ENCODE measurements at regions not wholly inside any gene's neighbourhood (a gene's known extent, or its start where the extent isn't known, plus 50 kb on each side); places are given as distances from the start of the nearest gene placed in this dataset.
A peak's percentile ranks its signal among the peaks of the same experiment; 100 is the strongest.
"Not testable (repeated sequence)": the region's sequence is repeated elsewhere in the genome, so short reads cannot be mapped to it uniquely, and the experiment has no call there.

DNA sequence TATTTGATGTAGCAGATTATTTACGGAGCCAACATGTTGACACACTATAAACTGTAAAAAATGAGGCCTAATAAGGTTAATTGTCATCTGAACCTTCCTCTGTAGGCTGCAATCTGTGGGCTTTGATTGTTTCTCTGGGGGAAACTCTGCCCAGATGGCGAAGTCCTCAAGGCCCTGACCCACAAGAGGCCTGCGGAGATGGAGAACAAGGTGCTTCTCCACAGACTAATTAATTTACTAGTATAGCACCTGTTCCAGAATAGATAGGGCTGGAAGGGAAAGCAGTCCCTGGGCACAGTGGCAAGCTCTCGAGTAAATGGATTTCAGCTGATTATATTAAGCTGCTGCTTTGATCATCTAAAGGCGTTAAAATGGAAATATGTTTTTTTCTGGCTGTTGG is 338.8 kb upstream of the DNAJC19 start:
- no peaks in the 10 kb centered on the region for H3K36me3 ChIP-seq (ENCODE audit: control insufficient read depth, insufficient read depth, low read length)
- no peaks in the 10 kb centered on the region for H3K27me3 ChIP-seq (ENCODE audit: control insufficient read depth, insufficient read depth, low read length)
- no peak overlapping the region for H3K4me3 ChIP-seq (ENCODE audit: low read depth, low read length)
- FAIRE-seq, result no peak
- no peak for DNase-seq (ENCODE audit: low read depth)
- TF ChIP-seq, protein P1, sequence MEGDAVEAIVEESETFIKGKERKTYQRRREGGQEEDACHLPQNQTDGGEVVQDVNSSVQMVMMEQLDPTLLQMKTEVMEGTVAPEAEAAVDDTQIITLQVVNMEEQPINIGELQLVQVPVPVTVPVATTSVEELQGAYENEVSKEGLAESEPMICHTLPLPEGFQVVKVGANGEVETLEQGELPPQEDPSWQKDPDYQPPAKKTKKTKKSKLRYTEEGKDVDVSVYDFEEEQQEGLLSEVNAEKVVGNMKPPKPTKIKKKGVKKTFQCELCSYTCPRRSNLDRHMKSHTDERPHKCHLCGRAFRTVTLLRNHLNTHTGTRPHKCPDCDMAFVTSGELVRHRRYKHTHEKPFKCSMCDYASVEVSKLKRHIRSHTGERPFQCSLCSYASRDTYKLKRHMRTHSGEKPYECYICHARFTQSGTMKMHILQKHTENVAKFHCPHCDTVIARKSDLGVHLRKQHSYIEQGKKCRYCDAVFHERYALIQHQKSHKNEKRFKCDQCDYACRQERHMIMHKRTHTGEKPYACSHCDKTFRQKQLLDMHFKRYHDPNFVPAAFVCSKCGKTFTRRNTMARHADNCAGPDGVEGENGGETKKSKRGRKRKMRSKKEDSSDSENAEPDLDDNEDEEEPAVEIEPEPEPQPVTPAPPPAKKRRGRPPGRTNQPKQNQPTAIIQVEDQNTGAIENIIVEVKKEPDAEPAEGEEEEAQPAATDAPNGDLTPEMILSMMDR (IDR thresholded peaks at IDR 0.05; ENCODE audit: insufficient read depth, low read length, severe bottlenecking), result no peak

DNA sequence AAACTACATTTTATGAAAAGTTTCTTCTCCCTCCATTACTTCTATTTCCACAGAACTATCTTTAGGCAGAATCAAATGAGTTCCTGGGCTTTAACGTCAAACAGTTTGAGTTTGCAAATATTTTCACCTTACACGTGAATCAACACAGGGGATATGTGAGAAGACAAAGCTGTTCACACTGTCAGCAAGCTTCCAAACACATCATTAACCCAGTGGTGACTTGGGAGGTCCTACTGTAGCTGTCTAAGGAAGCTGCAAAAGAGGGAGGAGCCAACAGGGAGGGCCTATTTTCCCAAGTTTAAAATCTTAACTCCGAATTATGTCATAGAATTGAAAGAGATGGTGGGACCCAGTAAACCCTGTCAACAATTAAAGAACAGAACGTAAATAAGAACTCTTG is 337.8 kb upstream of the DNAJC19 start:
- TF ChIP-seq, protein P1 (IDR thresholded peaks at IDR 0.05; ENCODE audit: insufficient read depth, low read length, severe bottlenecking), result no peak
- no peak for FAIRE-seq
- H3K4me3 ChIP-seq (ENCODE audit: low read depth, low read length), result no peak overlapping the region
- H3K27me3 ChIP-seq (ENCODE audit: control insufficient read depth, insufficient read depth, low read length), result no peaks in the 10 kb centered on the region
- no peaks in the 10 kb centered on the region for H3K36me3 ChIP-seq (ENCODE audit: control insufficient read depth, insufficient read depth, low read length)
- DNase-seq (ENCODE audit: low read depth), result no peak

GRCh38 chr3:181326637-181327223 is 337.2 kb upstream of the DNAJC19 start:
- no peaks in the 10 kb centered on the region for H3K27me3 ChIP-seq (ENCODE audit: control insufficient read depth, insufficient read depth, low read length)
- no peaks in the 10 kb centered on the region for H3K36me3 ChIP-seq (ENCODE audit: control insufficient read depth, insufficient read depth, low read length)
- no peak for FAIRE-seq
- TF ChIP-seq, protein P1 (IDR thresholded peaks at IDR 0.05; ENCODE audit: insufficient read depth, low read length, severe bottlenecking), result peak; percentile 63
- peak; percentile 35 for DNase-seq (ENCODE audit: low read depth)
- no peak overlapping the region for H3K4me3 ChIP-seq (ENCODE audit: low read depth, low read length)

GRCh38 chr3:181324516-181324915 is 335.0 kb upstream of the DNAJC19 start:
- not testable (repeated sequence) for DNase-seq (ENCODE audit: low read depth); H3K4me3 ChIP-seq (ENCODE audit: low read depth, low read length); FAIRE-seq; H3K27me3 ChIP-seq (ENCODE audit: control insufficient read depth, insufficient read depth, low read length); H3K36me3 ChIP-seq (ENCODE audit: control insufficient read depth, insufficient read depth, low read length)
- TF ChIP-seq, protein P1 (IDR thresholded peaks at IDR 0.05; ENCODE audit: insufficient read depth, low read length, severe bottlenecking), result peak; percentile 30

DNA sequence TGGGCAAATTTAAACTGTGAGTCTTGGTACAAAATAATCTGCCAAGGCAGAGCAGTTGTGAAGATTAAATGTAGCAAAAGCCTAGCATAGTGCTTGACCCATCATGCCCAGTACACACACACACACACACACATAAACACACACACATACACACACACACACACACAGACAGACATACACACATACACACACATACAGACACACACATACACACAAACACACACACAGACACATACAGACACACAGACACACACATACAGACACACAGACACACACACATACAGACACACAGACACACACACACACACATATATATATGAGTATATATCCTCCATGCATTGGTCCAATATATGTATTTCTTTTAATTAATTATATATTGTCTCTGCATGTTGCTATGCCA is 328.8 kb upstream of the DNAJC19 start:
- FAIRE-seq (no peak), DNase-seq (ENCODE audit: low read depth) (no peak)
- Histone ChIP-seq H3K4me3 (ENCODE audit: low read depth, low read length) (no peak overlapping the region), H3K36me3 (ENCODE audit: control insufficient read depth, insufficient read depth, low read length) (no peaks in the 10 kb centered on the region), H3K27me3 (ENCODE audit: control insufficient read depth, insufficient read depth, low read length) (no peaks in the 10 kb centered on the region)
- TF ChIP-seq, protein P1 (IDR thresholded peaks at IDR 0.05; ENCODE audit: insufficient read depth, low read length, severe bottlenecking), result no peak

GRCh38 chr3:181317508-181317907 is 328.0 kb upstream of the DNAJC19 start:
- TF ChIP-seq, protein P1 (IDR thresholded peaks at IDR 0.05; ENCODE audit: insufficient read depth, low read length, severe bottlenecking), result no peak
- Histone ChIP-seq H3K4me3 (ENCODE audit: low read depth, low read length) (no peak overlapping the region), H3K27me3 (ENCODE audit: control insufficient read depth, insufficient read depth, low read length) (no peaks in the 10 kb centered on the region), H3K36me3 (ENCODE audit: control insufficient read depth, insufficient read depth, low read length) (no peaks in the 10 kb centered on the region)
- no peak for DNase-seq (ENCODE audit: low read depth)
- no peak for FAIRE-seq

All from bronchial epithelial cell (primary cell).